Retinal pigment epithelial cell (primary cell): ENCODE measurements at regions not wholly inside any gene's neighbourhood (a gene's known extent, or its start where the extent isn't known, plus 50 kb on each side); places are given as distances from the start of the nearest gene placed in this dataset.

Source experiments
- DNase-seq: peaks from one replicate; pipeline ENCODE4 v3.0.0-alpha.2; 2010; ENCODE audit warnings: low read depth
- H3K4me3 ChIP-seq: 2 replicates; pipeline ENCODE4 v1.5.1; 2011; ENCODE audit warnings: mild to moderate bottlenecking, low read length, control low read depth, moderate library complexity
- TF ChIP-seq, protein P1 (sequence below): conservative IDR thresholded peaks from 2 replicates; pipeline ENCODE4 v1.5.1; 2011; ENCODE audit warnings: low read depth, low read length, control low read depth, inconsistent platforms

DNA sequence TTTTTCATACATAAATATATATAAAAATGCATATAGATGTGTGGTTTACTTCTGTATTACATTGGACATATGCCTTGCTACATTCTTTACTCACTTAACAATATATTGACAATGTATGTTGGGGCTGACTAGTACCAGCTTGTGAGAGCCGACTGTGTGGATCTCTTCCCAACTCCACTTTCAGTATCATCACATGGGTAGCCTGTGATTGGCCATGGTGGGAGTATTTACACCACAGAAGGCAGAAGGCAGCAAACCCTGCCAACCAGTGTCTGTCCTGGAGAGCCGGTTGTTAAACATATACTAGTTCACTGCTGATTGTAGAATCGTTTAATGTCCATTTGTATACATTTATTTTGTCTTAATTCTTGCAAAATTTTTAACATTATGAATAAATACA, 638.7 kb downstream of the DHX35 start:
- no peak for DNase-seq
- H3K4me3 ChIP-seq: no peak overlapping the region
- TF ChIP-seq, protein P1, sequence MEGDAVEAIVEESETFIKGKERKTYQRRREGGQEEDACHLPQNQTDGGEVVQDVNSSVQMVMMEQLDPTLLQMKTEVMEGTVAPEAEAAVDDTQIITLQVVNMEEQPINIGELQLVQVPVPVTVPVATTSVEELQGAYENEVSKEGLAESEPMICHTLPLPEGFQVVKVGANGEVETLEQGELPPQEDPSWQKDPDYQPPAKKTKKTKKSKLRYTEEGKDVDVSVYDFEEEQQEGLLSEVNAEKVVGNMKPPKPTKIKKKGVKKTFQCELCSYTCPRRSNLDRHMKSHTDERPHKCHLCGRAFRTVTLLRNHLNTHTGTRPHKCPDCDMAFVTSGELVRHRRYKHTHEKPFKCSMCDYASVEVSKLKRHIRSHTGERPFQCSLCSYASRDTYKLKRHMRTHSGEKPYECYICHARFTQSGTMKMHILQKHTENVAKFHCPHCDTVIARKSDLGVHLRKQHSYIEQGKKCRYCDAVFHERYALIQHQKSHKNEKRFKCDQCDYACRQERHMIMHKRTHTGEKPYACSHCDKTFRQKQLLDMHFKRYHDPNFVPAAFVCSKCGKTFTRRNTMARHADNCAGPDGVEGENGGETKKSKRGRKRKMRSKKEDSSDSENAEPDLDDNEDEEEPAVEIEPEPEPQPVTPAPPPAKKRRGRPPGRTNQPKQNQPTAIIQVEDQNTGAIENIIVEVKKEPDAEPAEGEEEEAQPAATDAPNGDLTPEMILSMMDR: no peak

DNA sequence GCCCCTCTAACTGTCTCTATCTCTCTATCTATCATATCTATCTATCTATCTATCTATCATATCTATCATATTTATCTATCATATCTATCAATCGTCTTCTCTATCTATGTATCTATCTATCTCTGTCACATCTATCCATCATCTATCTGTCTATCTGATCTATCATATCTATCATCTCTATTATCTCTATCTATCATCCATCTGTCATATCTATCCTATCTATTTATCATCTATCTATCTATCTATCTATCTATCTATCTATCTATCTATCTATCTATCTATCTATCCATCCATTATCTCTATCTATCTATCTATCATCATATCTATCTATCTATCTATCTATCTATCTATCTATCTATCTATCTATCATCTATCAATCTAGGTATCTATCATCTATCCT, 638.0 kb downstream of the DHX35 start:
- no peak for DNase-seq
- H3K4me3 ChIP-seq: no peak overlapping the region
- TF ChIP-seq, protein P1: no peak

DNA sequence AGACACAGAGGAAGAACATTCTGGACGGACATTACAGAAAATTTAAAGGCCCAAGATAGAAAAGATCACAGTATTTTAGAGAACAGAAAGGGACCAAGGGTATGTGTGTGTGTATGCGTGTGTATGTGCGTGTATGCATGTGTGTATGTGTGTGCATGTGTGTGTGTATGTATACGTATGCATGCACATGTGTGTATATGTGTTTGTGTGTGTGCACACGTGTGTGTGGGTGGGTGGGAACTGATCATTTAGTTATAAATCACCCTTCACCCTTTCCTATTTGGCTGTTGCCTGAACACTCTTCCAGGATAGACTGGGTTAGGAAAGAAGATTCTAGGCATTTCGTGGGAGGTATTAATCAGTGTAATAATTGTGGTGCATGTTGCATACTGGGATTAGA, 634.4 kb downstream of the DHX35 start:
- no peak overlapping the region for H3K4me3 ChIP-seq
- TF ChIP-seq, protein P1: no peak
- DNase-seq: no peak

DNA sequence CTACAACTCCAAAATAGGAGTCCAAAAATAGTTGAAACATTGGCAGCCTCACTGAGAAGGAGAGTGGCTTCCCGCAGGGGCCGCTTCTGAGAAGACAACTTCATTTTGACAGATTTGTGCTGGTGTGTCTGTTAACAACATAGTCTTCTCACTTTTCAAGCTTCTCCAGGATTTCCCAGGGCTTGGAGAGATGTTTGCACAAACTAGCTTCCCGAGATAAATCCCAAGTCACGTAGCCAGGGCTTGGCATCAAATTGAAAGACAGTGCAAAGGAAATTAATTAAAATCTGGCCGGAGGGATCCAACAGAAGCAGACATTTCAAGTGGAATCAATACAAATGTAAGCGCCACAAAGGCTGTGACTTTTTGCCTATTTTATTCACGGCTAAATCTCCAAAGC, 630.2 kb downstream of the DHX35 start:
- no peak for DNase-seq

DNA sequence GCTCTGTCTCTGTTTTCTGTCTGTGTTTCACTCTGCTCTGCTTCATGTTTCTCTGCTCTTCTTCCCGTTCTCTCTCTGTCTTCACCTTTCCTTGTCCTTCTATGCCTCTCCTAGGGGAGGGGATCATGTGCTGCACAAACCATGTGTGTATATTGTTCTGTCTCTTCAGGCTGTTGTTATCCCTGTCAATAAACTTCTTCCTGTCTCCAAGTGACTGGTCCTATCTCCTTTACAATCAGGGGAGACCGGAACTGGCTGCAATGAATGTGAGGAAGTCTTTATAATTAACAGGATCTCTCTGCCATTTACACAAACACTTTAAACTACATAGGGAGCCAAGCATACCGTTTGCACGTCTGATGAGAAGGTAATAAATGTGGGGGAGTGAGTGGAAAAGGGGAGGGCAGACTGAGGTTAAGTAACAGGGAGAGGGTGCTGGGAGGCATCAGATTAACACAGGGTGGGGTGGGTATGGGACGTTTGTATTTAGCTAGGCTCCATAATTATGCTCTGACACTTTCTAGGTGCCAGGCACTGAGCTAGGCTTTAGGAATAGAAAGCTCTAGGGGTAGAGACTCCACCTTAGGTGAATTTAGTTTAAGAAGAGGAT, 626.1 kb downstream of the DHX35 start:
- DNase-seq: no peak
- H3K4me3 ChIP-seq: no peak overlapping the region
- TF ChIP-seq, protein P1: no peak

More for the DNA sequence above, 630.2 kb downstream of the DHX35 start:
- H3K4me3 ChIP-seq: no peak overlapping the region
- TF ChIP-seq, protein P1: no peak

DNA sequence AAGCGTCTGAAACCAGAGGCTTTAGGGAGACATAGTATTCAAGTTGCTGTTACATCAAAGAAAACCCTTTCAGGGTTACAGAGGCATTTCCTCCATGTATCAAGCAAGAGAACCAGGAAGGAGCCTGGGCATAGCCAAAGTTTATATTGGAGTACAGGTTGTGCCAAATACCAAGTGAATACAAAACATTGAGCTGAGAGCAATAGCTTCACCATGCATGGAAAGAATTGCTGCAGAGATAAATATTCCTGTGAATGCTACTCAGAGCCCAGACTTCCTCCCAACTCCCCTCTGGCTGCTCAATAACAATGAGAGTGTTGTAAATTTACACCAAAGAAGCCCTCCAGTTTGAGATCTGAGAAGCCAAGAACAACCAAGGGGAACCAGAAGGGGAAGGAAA, 618.9 kb downstream of the DHX35 start:
- TF ChIP-seq, protein P1: no peak
- DNase-seq: no peak
- H3K4me3 ChIP-seq: no peak overlapping the region

DNA sequence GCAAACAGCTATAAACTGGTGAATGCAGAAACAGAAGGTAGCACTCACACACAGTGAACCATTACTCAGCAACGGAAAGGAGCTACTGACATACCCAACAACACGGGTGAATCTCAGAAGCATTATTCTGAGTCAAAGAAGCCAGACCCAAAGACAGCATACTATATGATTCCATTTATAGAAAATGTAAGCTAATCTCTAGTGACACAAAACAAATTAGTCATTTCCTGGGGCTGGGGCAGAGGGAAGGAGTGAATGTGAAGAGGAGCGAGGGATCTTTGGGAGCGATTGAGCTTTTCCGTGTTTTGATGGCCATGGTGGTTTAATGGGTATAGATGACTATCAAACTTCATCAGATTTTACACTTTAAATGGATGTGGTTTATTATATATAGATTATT, 614.6 kb downstream of the DHX35 start:
- DNase-seq: no peak
- no peak overlapping the region for H3K4me3 ChIP-seq
- TF ChIP-seq, protein P1: no peak
